ENCODE measurements at regions not wholly inside any gene's neighbourhood (a gene's known extent, or its start where the extent isn't known, plus 50 kb on each side); places are given as distances from the start of the nearest gene placed in this dataset.

- 0% methylated on average over 1 of the region's 1 CpG for WGBS (ENCODE audit: insufficient coverage, insufficient replicate concordance, low lambda C conversion rate, missing lambda C conversion rate)
- POLR2A ChIA-PET = no interaction called here
- ATAC-seq (no peak), DNase-seq (ENCODE audit: low read depth, low spot score) (no peak), FAIRE-seq (no peak)
- Histone ChIP-seq H4K20me1 (ENCODE audit: control insufficient read depth, insufficient read depth) (no peaks in the 10 kb centered on the region), H3K4me1 (ENCODE audit: control insufficient read depth, insufficient read depth, low read length) (no peaks in the 10 kb centered on the region), H2AFZ (ENCODE audit: control insufficient read depth, low read depth, low read length) (no peak overlapping the region), H3K27ac (ENCODE audit: control insufficient read depth, insufficient read depth) (no peak overlapping the region), H3K79me2 (ENCODE audit: control insufficient read depth, insufficient read depth, low read length) (no peaks in the 10 kb centered on the region), H3K4me2 (ENCODE audit: control insufficient read depth, insufficient read depth) (no peak overlapping the region), H3K36me3 (ENCODE audit: control insufficient read depth in 2 of 2, insufficient read depth in 2 of 2, low read length in 1 of 2) (no peaks in the 10 kb centered on the region), H3K4me3 (no peak overlapping the region), H3K9me3 (replicated peaks; ENCODE audit: control insufficient read depth, insufficient read depth, low read length) (no peaks in the 10 kb centered on the region), H3K27me3 (replicated peaks in 1 of 2; ENCODE audit: control insufficient read depth in 2 of 2, insufficient read depth in 2 of 2, low read length in 1 of 2) (no peaks in the 10 kb centered on the region), H3K9ac (ENCODE audit: control insufficient read depth, insufficient read depth, low read length) (no peak overlapping the region)
- BruUV-seq (replicated peaks) = no TSS peak
- intact Hi-C loops (cut with micrococcal nuclease; ENCODE audit: unreplicated experiment) = no loop called here
- no peak for TF ChIP-seq ZBTB11 (CRISPR knock-in tag; IDR thresholded peaks at IDR 0.05)
- TF ChIP-seq SUZ12 (IDR thresholded peaks at IDR 0.05; ENCODE audit: unreplicated experiment) = no peak
- TF ChIP-seq ZNF217 (IDR thresholded peaks at IDR 0.05) = no peak
- RAD21 ChIA-PET (ENCODE audit: unreplicated experiment) = no interaction called here
- in situ Hi-C loops (cut with MboI) = no loop called here
- SMC1A ChIA-PET (ENCODE audit: uncharacterized antibody, unreplicated experiment) = no interaction called here
- CTCF ChIA-PET = no interaction called here
Observed at GRCh38 chr6:81088145-81088544, 664.3 kb downstream of the TENT5A start.

GRCh38 chr6:81086991-81087390, 665.5 kb downstream of the TENT5A start:
- WGBS (ENCODE audit: insufficient coverage, insufficient replicate concordance, low lambda C conversion rate, missing lambda C conversion rate) = 3% methylated on average over 3 of the region's 3 CpGs
- Histone ChIP-seq H3K36me3 (ENCODE audit: control insufficient read depth in 2 of 2, insufficient read depth in 2 of 2, low read length in 1 of 2) (no peaks in the 10 kb centered on the region), H3K79me2 (ENCODE audit: control insufficient read depth, insufficient read depth, low read length) (no peaks in the 10 kb centered on the region), H3K4me2 (ENCODE audit: control insufficient read depth, insufficient read depth) (no peak overlapping the region), H3K4me1 (ENCODE audit: control insufficient read depth, insufficient read depth, low read length) (no peaks in the 10 kb centered on the region), H3K27ac (ENCODE audit: control insufficient read depth, insufficient read depth) (no peak overlapping the region), H2AFZ (ENCODE audit: control insufficient read depth, low read depth, low read length) (no peak overlapping the region), H3K4me3 (no peak overlapping the region), H3K9ac (ENCODE audit: control insufficient read depth, insufficient read depth, low read length) (no peak overlapping the region), H3K9me3 (replicated peaks; ENCODE audit: control insufficient read depth, insufficient read depth, low read length) (no peaks in the 10 kb centered on the region), H4K20me1 (ENCODE audit: control insufficient read depth, insufficient read depth) (no peaks in the 10 kb centered on the region), H3K27me3 (replicated peaks in 1 of 2; ENCODE audit: control insufficient read depth in 2 of 2, insufficient read depth in 2 of 2, low read length in 1 of 2) (no peaks in the 10 kb centered on the region)
- BruUV-seq (replicated peaks) = no TSS peak
- intact Hi-C loops (cut with micrococcal nuclease; ENCODE audit: unreplicated experiment) (no loop called here), in situ Hi-C loops (cut with MboI) (no loop called here)
- ChIA-PET POLR2A (no interaction called here), CTCF (no interaction called here), RAD21 (ENCODE audit: unreplicated experiment) (no interaction called here), SMC1A (ENCODE audit: uncharacterized antibody, unreplicated experiment) (no interaction called here)
- FAIRE-seq (no peak), DNase-seq (ENCODE audit: low read depth, low spot score) (no peak), ATAC-seq (no peak)
- no peak for TF ChIP-seq NR2C2 (IDR thresholded peaks at IDR 0.05; ENCODE audit: borderline replicate concordance, control insufficient read depth, insufficient read length, low read depth)
- TF ChIP-seq TCF12 (IDR thresholded peaks at IDR 0.05; ENCODE audit: low read depth, low read length) = no peak
- no peak for TF ChIP-seq ZNF384 (IDR thresholded peaks at IDR 0.05; ENCODE audit: borderline replicate concordance, low read depth, low read length)
- TF ChIP-seq NFYA (IDR thresholded peaks at IDR 0.05; ENCODE audit: borderline replicate concordance, low read depth, low read length) = no peak
- no peak for TF ChIP-seq EED (IDR thresholded peaks at IDR 0.05; ENCODE audit: low read depth)
- no peak for TF ChIP-seq CUX1 (IDR thresholded peaks at IDR 0.05; ENCODE audit: insufficient replicate concordance, low read depth, low read length)
- TF ChIP-seq JUND (IDR thresholded peaks at IDR 0.05; ENCODE audit: low read depth, low read length) = no peak
